ENCODE measurements at regions not wholly inside any gene's neighbourhood (a gene's known extent, or its start where the extent isn't known, plus 50 kb on each side); places are given as distances from the start of the nearest gene placed in this dataset.

GRCh38 chr12:98037401-98038140 is 477.8 kb upstream of the TMPO start:
- TF ChIP-seq CTCF (IDR thresholded peaks at IDR 0.05) (no peak), EZH2 (IDR thresholded peaks at IDR 0.05) (no peak), EZH2phosphoT487 (IDR thresholded peaks at IDR 0.05) (no peak)
